ENCODE measurements at regions not wholly inside any gene's neighbourhood (a gene's known extent, or its start where the extent isn't known, plus 50 kb on each side); places are given as distances from the start of the nearest gene placed in this dataset.

- TF ChIP-seq SP1 (IDR thresholded peaks at IDR 0.05) (no peak), FOXA1 (IDR thresholded peaks at IDR 0.05) (no peak), FOXM1 (IDR thresholded peaks at IDR 0.05; ENCODE audit: borderline replicate concordance) (no peak), BHLHE40 (IDR thresholded peaks at IDR 0.05; ENCODE audit: borderline replicate concordance) (no peak), HDGF (IDR thresholded peaks at IDR 0.05; ENCODE audit: borderline replicate concordance) (no peak), SUZ12 (IDR thresholded peaks at IDR 0.05) (no peak), ELF4 (IDR thresholded peaks at IDR 0.05) (no peak), L3MBTL2 (conservative IDR thresholded peaks at IDR 0.05) (no peak), LEF1 (IDR thresholded peaks at IDR 0.05; ENCODE audit: borderline replicate concordance) (no peak), TARDBP (IDR thresholded peaks at IDR 0.05) (no peak), ARNT (IDR thresholded peaks at IDR 0.05) (no peak)
Measured at GRCh38 chr10:109783286-109783685, 140.0 kb downstream of the XPNPEP1 start.

Measured in HEK293T (cell line).